ENCODE measurements at regions not wholly inside any gene's neighbourhood (a gene's known extent, or its start where the extent isn't known, plus 50 kb on each side); places are given as distances from the start of the nearest gene placed in this dataset.

GRCh38 chr15:72991026-72991425 is 61.2 kb upstream of the NEO1 start:
- H2AFZ ChIP-seq (ENCODE audit: low read depth, low read length) = no peak overlapping the region
- Mint-ChIP-seq H3K27ac (ENCODE audit: unreplicated experiment) (no peak overlapping the region), H3K9me3 (ENCODE audit: unreplicated experiment) (no peaks in the 10 kb centered on the region), H3K4me1 (ENCODE audit: low read depth, unreplicated experiment) (peaks cover 17% of the 10 kb centered on the region), H3K27me3 (ENCODE audit: low read depth, unreplicated experiment) (peaks cover 4% of the 10 kb centered on the region), H3K4me3 (ENCODE audit: unreplicated experiment) (no peak overlapping the region), H3K36me3 (ENCODE audit: low read depth, unreplicated experiment) (no peaks in the 10 kb centered on the region)
- H3K9ac ChIP-seq (ENCODE audit: low read length) = no peak overlapping the region
- no peaks in the 10 kb centered on the region for H3K9me3 ChIP-seq (ENCODE audit: insufficient read depth, low read depth, low read length)
- no peak for TF ChIP-seq EZH2 (IDR thresholded peaks at IDR 0.05; ENCODE audit: insufficient read depth, low read length)
- no peak for TF ChIP-seq CTCF (IDR thresholded peaks at IDR 0.05; ENCODE audit: insufficient read depth, low read depth, low read length)
- H3K36me3 ChIP-seq (ENCODE audit: insufficient read depth, low read length) = no peaks in the 10 kb centered on the region
- FAIRE-seq = no peak
- no peaks in the 10 kb centered on the region for H3K79me2 ChIP-seq (ENCODE audit: insufficient read depth, low read length)
- peak overlapping the region; percentile 37 for H3K27ac ChIP-seq (ENCODE audit: low read depth, low read length)
- no peak overlapping the region for H3K4me3 ChIP-seq (ENCODE audit: insufficient read depth, low read depth, low read length)
- peak; percentile 35 for DNase-seq (ENCODE audit: low read depth)
- no peaks in the 10 kb centered on the region for H3K27me3 ChIP-seq (ENCODE audit: insufficient read depth, low read length)
- H3K4me2 ChIP-seq (ENCODE audit: low read length) = peak overlapping the region; percentile 72
- no peaks in the 10 kb centered on the region for H3K4me1 ChIP-seq (ENCODE audit: insufficient read depth, low read length)
- no peaks in the 10 kb centered on the region for H4K20me1 ChIP-seq (ENCODE audit: insufficient read depth, low read length)

GRCh38 chr15:72983801-72984545 is 68.3 kb upstream of the NEO1 start:
- no peaks in the 10 kb centered on the region for H3K27me3 Mint-ChIP-seq (ENCODE audit: low read depth, unreplicated experiment)

More at GRCh38 chr15:72983801-72984545, 68.3 kb upstream of the NEO1 start:
- no peaks in the 10 kb centered on the region for H3K4me1 Mint-ChIP-seq (ENCODE audit: low read depth, unreplicated experiment)
- no peak overlapping the region for H2AFZ ChIP-seq (ENCODE audit: low read depth, low read length)
- no peaks in the 10 kb centered on the region for H3K79me2 ChIP-seq (ENCODE audit: insufficient read depth, low read length)
- H3K36me3 Mint-ChIP-seq (ENCODE audit: low read depth, unreplicated experiment) = no peaks in the 10 kb centered on the region
- H3K4me2 ChIP-seq (ENCODE audit: low read length) = no peak overlapping the region
- FAIRE-seq = no peak
- no peaks in the 10 kb centered on the region for H3K9me3 ChIP-seq (ENCODE audit: insufficient read depth, low read depth, low read length)
- no peaks in the 10 kb centered on the region for H4K20me1 ChIP-seq (ENCODE audit: insufficient read depth, low read length)
- H3K27me3 ChIP-seq (ENCODE audit: insufficient read depth, low read length) = peaks cover 2% of the 10 kb centered on the region
- H3K27ac Mint-ChIP-seq (ENCODE audit: unreplicated experiment) = no peak overlapping the region
- no peaks in the 10 kb centered on the region for H3K4me1 ChIP-seq (ENCODE audit: insufficient read depth, low read length)
- H3K27ac ChIP-seq (ENCODE audit: low read depth, low read length) = no peak overlapping the region
- no peak overlapping the region for H3K4me3 ChIP-seq (ENCODE audit: insufficient read depth, low read depth, low read length)
- no peak overlapping the region for H3K4me3 Mint-ChIP-seq (ENCODE audit: unreplicated experiment)
- TF ChIP-seq EZH2 (IDR thresholded peaks at IDR 0.05; ENCODE audit: insufficient read depth, low read length) (no peak), CTCF (IDR thresholded peaks at IDR 0.05; ENCODE audit: insufficient read depth, low read depth, low read length) (no peak)
- peak; percentile 25 for DNase-seq (ENCODE audit: low read depth)
- no peak overlapping the region for H3K9ac ChIP-seq (ENCODE audit: low read length)
- H3K9me3 Mint-ChIP-seq (ENCODE audit: unreplicated experiment) = peaks cover 4% of the 10 kb centered on the region
- no peaks in the 10 kb centered on the region for H3K36me3 ChIP-seq (ENCODE audit: insufficient read depth, low read length)
